ENCODE measurements at regions not wholly inside any gene's neighbourhood (a gene's known extent, or its start where the extent isn't known, plus 50 kb on each side); places are given as distances from the start of the nearest gene placed in this dataset.
A peak's percentile ranks its signal among the peaks of the same experiment; 100 is the strongest.
"Not testable (repeated sequence)": the region's sequence is repeated elsewhere in the genome, so short reads cannot be mapped to it uniquely, and the experiment has no call there.

- DNase-seq (ENCODE audit: low spot score): no peak
These were observed 152.6 kb downstream of the CRLF2 start for GRCh38 chrX:1059576-1060561.

- not testable (repeated sequence) for DNase-seq (ENCODE audit: low spot score)
These were observed 158.8 kb downstream of the CRLF2 start for GRCh38 chrX:1053600-1053999.

- no peak for DNase-seq (ENCODE audit: low spot score)
These were observed 159.4 kb downstream of the CRLF2 start for GRCh38 chrX:1053072-1053471.

GRCh38 chrX:1052021-1052420, 160.4 kb downstream of the CRLF2 start:
- no peak for DNase-seq (ENCODE audit: low spot score)

- DNase-seq (ENCODE audit: low spot score): no peak
These were observed 161.0 kb downstream of the CRLF2 start for GRCh38 chrX:1051421-1051820.

GRCh38 chrX:1045680-1046314, 166.7 kb downstream of the CRLF2 start:
- DNase-seq (ENCODE audit: low spot score): no peak

- DNase-seq (ENCODE audit: low spot score): no peak
These were observed 171.4 kb downstream of the CRLF2 start for GRCh38 chrX:1041091-1041490.

- not testable (repeated sequence) for DNase-seq (ENCODE audit: low spot score)
These were observed 176.5 kb downstream of the CRLF2 start for GRCh38 chrX:1035931-1036330.

GRCh38 chrX:1035206-1035605, 177.2 kb downstream of the CRLF2 start:
- DNase-seq (ENCODE audit: low spot score): no peak

- DNase-seq (ENCODE audit: low spot score): no peak
These were observed 177.7 kb downstream of the CRLF2 start for GRCh38 chrX:1034717-1035116.

GRCh38 chrX:1031521-1032430, 180.7 kb downstream of the CRLF2 start:
- DNase-seq (ENCODE audit: low spot score): peak; percentile 52

- DNase-seq (ENCODE audit: low spot score): no peak
These were observed 183.0 kb downstream of the CRLF2 start for GRCh38 chrX:1029494-1029893.

- no peak for DNase-seq (ENCODE audit: low spot score)
These were observed 184.8 kb downstream of the CRLF2 start for GRCh38 chrX:1027680-1028079.

- no peak for DNase-seq (ENCODE audit: low spot score)
These were observed 185.3 kb downstream of the CRLF2 start for GRCh38 chrX:1027133-1027532.

GRCh38 chrX:1026263-1027015, 186.0 kb downstream of the CRLF2 start:
- no peak for DNase-seq (ENCODE audit: low spot score)

GRCh38 chrX:1025413-1025812, 187.0 kb downstream of the CRLF2 start:
- DNase-seq (ENCODE audit: low spot score): no peak

GRCh38 chrX:1023676-1024075, 188.8 kb downstream of the CRLF2 start:
- peak; percentile 58 for DNase-seq (ENCODE audit: low spot score)

- DNase-seq (ENCODE audit: low spot score): not testable (repeated sequence)
These were observed 191.0 kb downstream of the CRLF2 start for GRCh38 chrX:1021314-1021993.

GRCh38 chrX:1020634-1021166, 191.7 kb downstream of the CRLF2 start:
- DNase-seq (ENCODE audit: low spot score): no peak

- not testable (repeated sequence) for DNase-seq (ENCODE audit: low spot score)
These were observed 195.5 kb downstream of the CRLF2 start for GRCh38 chrX:1016926-1017325.

GRCh38 chrX:1016281-1016680, 196.2 kb downstream of the CRLF2 start:
- not testable (repeated sequence) for DNase-seq (ENCODE audit: low spot score)
